ENCODE measurements at regions not wholly inside any gene's neighbourhood (a gene's known extent, or its start where the extent isn't known, plus 50 kb on each side); places are given as distances from the start of the nearest gene placed in this dataset.

DNA sequence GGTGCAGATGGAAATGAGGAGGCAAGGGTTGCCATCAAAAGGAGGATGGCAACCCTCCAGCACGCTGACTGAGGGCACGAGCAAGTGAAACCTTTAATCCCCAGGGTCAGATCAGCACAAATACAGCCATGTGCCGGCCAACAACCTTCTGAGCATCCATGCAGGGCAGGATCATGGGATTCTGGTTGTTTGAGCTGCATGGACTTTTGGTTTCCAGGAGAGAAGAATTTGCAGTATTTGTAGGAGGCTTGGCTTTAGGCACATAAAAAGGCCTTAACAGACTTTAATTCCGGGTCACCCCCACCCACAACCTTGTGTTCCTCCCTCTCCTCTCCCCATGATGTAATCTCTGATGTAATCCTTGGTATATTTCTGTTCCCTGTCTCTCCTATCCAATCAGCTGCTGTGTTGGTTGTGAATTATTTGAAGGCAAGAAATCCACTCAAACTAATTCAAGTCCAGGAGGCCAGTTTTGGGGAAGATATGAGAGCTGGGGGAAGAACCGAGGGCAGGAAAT, 254.3 kb downstream of the SHQ1 start:
- TF ChIP-seq CTCF (IDR thresholded peaks at IDR 0.05) (no peak), EZH2 (IDR thresholded peaks at IDR 0.05) (no peak), EZH2phosphoT487 (IDR thresholded peaks at IDR 0.05) (no peak)
